GM19025 (cell line): ENCODE measurements at regions not wholly inside any gene's neighbourhood (a gene's known extent, or its start where the extent isn't known, plus 50 kb on each side); places are given as distances from the start of the nearest gene placed in this dataset.

Experiments used
- ATAC-seq: cut with Tn5 transposase; IDR thresholded peaks from one replicate; pipeline ENCODE4 v1.9.1; 2021; ENCODE audit warnings: mild to moderate bottlenecking, low read depth, moderate library complexity; ENCODE audit not compliant: unreplicated experiment

DNA sequence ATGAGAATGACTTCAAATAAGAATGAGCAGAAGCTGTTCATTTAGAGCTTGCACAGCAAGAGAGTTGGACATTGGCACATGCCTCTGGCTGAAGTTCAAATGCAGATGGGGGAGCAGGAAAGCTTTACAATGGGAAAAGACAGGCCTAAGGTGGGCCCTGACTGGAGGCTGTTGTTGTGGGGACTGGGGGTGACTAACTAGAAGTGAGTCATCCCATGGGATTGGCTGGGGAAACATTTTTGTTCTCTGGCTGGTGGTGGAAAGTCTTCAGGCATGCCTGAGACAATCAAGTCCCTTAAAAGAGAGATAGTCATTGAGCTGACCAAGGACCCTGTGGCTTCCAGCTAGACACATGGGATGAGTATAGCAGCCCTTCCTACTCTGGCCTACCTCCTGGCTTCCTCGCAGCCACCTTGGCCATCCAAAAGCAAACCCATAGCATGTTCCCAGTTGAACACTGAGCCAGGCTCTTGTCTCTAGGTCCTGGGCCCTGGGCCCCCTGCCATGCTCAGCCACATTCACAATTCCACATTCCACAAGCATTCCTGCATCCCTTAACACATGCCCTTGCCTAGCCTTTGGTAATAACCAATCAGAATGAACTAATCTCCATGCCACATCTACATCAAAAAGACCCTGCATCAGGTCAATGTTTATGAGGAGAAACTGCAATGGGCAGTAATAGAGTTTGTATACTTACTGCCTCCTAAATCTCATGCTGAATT lies 873.4 kb downstream of the NLGN4Y start:
- no peak for ATAC-seq

DNA sequence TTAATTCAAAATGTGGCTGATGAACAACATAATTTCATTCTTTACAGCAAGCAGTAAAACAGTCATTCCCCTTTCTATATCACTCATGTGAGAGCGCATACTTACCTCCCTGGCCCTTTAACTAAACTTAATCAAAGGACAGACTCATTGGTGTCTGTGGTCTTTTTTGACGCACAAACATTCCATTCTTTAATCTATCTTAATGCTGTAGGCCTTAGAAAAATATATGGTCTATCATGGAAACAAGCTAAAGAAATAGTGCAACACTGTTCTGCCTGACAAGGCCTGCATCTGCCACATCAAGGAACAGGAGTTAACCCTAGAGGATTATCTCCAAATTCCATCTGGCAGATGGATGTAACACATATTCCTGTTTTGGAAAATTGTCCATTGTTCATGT lies 878.1 kb downstream of the NLGN4Y start:
- no peak for ATAC-seq

DNA sequence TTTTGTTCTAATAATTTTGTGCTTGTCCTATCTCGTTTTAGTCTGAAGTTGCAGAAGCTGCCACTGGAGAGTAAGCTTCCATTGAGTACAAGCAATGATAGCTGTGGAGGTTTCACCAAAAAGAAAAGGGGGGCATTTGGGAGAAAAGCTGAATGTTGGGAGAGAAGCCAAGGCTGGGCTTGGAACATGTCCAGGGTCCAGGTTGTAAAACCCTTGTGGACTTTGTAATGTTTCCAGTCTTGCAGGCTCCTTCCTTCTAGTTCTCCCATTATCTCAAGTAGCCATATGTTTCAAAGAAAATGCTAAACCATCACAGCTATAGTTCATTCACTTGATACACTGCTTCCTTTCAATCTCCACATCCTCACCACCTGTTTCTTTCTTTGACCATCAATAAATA lies 880.2 kb downstream of the NLGN4Y start:
- no peak for ATAC-seq

GRCh38 chrY:15415165-15415564 lies 890.8 kb downstream of the NLGN4Y start:
- no peak for ATAC-seq

DNA sequence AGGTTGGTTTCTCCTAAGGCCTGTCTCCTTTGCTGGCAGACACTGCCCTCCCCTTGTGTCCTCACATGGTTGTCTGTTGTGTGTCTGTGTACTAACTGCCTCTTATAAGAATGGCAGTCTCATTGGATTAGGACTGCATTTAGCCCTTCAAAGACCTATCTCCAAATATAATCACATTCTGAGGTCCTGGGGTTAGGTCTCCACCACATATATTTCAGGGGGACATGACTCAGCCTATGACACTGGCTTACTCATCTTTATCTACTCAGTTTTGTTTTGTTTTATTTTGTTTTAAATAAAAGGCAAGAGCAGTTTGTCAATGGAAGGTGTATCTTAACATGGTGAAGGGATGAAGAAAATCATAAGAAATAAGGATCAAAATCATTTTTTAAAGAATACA lies 894.3 kb downstream of the NLGN4Y start:
- ATAC-seq = no peak

- peak; percentile 86 for ATAC-seq
Measured at GRCh38 chrY:15424665-15425132, 900.4 kb downstream of the NLGN4Y start.

- no peak for ATAC-seq
Measured at GRCh38 chrY:15440021-15440695, 915.8 kb downstream of the NLGN4Y start.

- ATAC-seq = no peak
Measured at GRCh38 chrY:15440696-15441408, 916.5 kb downstream of the NLGN4Y start.

DNA sequence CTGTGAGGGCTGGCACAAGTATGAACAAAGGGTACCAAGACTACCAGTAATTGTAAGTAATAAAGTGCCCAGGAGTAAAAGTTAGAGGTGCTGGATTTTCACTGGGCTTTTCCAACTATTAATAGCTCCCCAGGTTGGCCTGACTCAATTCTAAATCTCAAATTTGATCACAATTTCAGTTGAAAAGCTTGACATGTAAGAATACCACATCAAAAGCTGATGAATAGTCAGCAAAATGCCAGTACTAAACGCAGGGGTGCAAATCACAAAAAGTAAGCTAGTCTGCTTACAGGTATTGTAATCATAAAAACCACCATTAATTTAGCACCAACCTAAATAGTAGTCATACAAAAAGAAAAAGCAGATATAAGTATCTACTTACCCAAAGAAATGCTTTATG lies 917.5 kb downstream of the NLGN4Y start:
- ATAC-seq = no peak

DNA sequence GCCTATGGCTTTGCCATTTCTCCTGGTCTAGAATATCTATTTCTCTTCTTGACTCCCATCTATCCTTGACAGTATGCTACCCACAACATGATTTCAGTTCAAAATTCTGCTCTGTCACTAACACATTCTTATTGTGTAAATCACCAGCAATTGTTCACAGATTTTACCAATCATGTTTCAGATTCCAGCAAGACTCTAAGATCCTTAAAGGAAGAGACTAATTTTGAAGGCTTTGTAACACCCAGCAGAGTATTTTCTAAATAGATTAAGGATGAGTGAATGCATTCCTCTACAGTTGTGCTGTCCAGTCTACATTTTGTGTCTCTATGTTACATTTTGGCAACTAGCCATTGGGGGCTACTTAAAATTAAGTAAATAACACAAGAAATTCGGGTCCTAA lies 921.5 kb downstream of the NLGN4Y start:
- ATAC-seq = no peak

GRCh38 chrY:15446861-15447260 lies 922.5 kb downstream of the NLGN4Y start:
- ATAC-seq = no peak

- ATAC-seq = no peak
Measured at GRCh38 chrY:15447959-15448358, 923.6 kb downstream of the NLGN4Y start.

DNA sequence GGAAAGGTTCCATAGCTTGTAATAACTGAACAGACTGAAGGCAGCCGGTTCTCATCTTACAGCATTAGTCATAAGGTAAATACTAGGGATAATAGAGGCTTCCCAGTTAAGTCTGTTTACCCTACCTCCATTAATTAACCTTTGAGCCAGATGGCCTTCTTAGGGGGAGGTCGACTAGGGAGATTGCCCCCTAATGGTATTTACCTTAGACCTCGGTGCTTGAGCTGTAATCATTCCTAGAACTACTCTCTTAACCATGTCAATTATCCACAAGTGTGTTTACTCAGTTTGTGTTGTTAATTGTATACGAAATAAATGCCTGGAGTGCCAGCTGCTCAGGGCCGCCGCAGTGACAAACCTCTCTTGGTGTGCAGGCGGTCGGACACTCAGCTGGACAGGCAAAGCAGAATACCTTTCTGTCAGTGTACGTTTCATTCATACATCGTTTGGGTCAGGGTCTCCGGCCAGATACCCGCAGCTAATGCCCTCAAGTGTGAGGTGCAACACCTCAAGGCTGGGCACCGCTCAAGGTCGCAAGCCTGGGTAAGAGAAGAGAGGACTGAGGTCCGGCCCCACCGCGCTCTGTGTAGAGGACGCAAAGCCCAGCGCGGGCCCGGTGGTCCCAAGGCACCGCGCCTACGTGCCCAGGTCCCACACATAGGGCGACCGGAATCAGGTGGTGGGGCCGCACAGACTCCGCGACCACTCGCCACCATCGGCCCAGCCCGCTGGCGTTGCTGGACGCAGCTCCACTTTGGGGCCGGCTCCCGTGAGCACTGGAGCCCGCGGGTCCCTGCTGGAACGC lies 931.0 kb downstream of the NLGN4Y start:
- no peak for ATAC-seq

DNA sequence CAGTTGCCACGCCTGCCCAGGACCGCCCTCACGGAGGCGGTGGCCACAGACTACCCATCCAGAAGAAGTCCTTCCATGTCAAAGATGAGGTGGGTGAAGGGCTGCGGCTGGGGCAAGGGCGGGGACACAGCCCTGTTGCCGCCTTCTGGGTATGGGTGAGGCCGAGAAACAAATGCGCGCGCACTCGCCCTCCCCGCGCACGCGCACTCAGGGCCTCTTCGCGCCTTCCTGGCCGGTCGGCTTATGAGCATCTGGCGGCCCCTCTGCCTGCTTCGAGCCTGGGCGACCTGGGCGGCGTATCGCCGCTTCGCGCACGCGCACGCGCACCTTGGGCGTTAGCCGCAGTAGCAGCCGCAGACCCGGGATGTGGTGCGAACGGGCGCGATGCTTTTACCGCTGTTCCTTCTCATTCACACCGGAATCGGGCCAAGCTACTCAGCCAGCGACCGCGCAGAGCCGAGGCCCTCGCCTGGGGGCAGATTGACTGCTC lies 931.7 kb downstream of the NLGN4Y start:
- ATAC-seq = peak; percentile 76

GRCh38 chrY:15456491-15456890 lies 932.2 kb downstream of the NLGN4Y start:
- ATAC-seq = no peak

DNA sequence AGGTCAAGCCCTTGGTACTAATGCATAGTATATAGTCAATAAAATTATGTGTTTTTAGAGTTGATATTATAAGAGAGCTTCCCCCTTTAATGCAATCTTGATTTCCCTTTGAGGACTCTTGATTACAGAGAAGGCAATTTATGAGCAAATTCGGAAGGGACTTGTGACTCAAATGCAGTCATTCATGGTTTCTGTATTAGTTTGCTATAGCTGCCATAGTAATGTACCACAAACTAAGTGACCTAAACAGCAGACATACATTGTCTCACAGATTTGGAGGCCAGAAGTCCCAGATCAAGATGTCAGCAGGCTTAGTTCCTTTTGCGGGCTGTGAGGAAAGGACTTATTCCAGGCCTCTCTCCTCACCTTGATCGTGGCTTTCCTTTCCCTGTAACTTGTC lies 933.4 kb downstream of the NLGN4Y start:
- no peak for ATAC-seq

- no peak for ATAC-seq
Measured at GRCh38 chrY:15458426-15458825, 934.1 kb downstream of the NLGN4Y start.

DNA sequence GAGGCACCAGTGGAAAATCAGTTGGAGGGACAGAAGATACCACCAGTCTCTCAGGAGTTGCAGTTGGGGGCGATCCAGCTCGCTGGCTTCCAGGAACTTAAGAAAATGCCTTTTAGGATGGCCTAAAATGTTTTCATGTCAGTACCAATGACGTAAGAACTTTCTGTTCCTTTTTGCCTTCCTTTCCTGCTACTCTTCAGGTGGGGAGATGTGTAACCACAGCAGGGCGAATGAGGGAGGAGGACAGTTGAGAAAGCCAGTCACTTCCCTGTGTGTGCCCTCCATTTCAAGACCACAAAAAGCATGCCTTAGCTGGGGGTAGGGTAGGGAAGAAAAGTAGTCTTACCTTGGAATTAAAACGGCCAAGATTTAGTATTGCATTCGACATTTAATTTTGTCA lies 941.6 kb downstream of the NLGN4Y start:
- ATAC-seq = no peak

DNA sequence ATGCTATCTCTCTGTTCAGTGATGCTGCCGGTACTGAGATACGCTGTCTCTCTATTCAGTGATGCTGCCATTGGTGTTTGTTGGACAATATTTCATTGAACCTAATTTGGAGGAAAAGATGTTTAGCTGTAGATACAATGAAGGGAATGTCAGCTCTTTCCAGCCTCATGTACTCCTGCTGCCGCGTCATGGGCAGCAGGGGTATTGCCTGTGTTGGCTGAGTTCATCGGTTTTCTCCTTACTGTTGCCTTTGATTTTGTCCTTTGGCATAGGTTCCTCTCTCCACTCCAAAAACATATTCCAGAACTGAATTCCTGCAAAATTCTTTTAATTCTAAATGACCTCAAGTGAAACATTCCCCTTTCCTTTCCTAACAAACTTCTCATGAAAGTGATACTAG lies 942.6 kb downstream of the NLGN4Y start:
- no peak for ATAC-seq

- no peak for ATAC-seq
Measured at GRCh38 chrY:15468091-15468490, 943.8 kb downstream of the NLGN4Y start.

DNA sequence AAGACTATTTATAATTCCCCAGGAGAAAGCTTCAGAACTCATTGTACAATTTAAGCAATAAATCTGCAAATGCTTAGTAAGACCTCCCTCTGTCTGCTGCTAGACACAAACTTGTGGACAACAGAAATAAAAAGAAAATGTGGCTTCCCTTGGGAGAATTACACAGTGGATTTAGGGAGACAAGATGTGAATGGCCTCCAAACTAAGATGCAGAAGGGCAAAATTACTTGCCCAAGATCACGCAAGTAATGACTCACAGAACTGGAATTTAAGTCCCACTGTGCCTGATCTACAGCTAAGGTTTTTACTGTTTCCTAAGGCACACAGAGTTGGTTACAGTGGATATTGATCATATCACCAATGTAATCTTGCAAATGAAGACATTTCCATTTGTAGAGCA lies 947.0 kb downstream of the NLGN4Y start:
- ATAC-seq = no peak
